ENCODE measurements at regions not wholly inside any gene's neighbourhood (a gene's known extent, or its start where the extent isn't known, plus 50 kb on each side); places are given as distances from the start of the nearest gene placed in this dataset. TPM values are rescaled to one million over a fixed set of nuclear protein-coding genes. Genes with fewer than 3 reads are reported as not detected.

DNA sequence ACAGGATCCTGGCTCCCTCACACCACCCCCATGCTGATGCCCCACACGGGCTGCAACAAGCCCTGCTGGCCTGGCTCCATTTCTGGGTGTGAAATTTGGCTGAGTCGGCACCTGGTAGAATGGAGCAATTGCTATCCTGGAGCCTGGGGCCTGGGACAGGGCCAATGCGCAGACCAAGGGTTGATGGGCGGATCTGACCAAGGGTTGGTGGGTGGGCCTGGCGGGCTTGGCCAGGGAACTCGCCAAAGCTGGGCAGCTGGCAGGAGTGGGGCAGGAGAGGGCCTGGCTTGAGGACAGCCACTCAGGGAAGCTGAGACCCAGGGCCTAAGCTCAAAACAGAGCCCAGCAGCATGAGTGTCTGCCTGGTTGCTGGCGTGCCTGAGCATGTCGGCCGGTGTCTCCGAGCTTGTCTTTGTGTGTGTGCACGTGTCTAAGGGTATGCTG is 70.9 kb upstream of the POU3F1 start:
- no peak for DNase-seq (ENCODE audit: low spot score)

DNA sequence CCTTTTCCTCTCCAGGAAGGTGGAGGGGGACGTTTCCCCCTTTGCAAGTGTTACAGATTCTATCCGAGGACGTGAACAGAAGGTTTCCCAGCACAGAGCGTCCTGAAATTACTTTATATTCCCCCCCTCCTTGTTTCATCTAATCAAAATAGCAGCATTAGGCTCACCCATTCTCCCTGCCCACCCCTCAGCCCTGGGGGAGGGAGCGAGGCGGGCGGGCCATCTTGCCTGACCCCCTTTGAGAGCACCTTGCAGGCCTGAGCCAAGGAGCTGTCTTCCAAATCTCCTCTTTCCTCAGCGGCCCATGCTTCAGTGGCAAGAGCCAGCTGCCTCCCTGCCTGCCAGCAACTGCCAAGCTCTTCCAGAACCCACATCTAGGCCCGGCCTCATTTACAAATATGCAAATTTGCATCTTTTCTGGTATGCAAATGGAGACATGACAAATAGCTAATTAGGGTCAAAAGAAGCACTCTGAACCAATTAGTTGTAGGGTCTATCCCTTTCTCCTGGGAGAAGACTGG is 69.1 kb upstream of the POU3F1 start:
- DNase-seq (ENCODE audit: low spot score) = no peak

DNA sequence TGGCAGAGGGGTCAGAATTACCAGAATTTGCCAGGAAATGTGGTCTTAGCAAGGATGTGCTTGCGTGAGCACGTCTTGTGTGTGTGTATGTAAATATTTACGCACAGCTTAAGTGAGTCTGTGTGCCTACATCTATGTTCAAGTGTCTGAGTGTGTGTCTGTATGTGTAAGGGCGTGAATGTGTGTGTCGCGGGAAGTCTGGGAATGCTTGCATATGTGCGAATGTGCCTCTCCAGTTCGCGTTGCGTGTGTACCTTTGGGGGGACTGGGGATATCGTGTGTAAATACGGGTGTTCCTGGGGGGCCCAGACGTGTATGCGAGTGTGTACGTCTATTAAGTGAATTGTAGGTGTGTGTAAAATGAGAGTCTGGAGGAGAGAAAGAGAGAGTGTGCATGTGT is 68.6 kb upstream of the POU3F1 start:
- DNase-seq (ENCODE audit: low spot score) = no peak

DNA sequence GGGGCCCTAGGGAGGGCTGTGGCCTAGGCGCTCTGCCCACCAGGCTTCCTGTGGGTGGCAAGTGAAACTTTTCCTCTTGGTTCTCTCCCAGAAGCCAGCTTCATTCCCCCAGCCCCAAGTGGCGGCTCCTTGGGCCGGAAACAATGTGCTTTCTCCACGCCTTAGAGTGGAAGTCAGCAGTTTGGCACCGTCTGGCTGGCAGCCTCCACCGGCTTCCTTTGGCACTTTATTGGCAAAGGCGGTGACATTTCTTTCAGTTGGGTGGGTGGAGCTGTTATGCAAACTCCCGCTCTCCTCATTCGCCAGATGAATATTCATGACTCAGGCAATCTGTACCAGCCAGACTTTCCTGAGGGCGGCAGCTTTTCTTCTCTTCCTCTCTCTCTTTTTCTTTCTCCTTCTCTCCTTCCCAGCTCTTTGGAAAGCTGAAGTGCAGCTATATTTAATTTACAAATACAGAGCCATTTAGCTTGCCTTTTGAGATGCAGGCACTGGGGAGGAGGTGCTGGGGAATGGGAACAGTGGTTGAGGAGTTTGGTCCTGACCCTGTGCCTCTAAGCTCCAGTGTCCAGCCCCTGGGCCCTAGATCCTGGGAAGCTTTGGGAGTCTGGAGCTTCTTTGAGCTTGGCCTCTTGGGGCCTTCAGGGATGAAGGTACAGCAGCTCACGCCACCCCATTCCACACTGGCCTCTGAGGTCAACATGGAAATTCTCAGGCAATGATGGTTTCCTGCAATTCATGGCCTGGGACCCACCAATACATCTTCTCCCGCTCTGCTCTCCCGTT is 67.8 kb upstream of the POU3F1 start:
- DNase-seq (ENCODE audit: low spot score) = no peak

DNA sequence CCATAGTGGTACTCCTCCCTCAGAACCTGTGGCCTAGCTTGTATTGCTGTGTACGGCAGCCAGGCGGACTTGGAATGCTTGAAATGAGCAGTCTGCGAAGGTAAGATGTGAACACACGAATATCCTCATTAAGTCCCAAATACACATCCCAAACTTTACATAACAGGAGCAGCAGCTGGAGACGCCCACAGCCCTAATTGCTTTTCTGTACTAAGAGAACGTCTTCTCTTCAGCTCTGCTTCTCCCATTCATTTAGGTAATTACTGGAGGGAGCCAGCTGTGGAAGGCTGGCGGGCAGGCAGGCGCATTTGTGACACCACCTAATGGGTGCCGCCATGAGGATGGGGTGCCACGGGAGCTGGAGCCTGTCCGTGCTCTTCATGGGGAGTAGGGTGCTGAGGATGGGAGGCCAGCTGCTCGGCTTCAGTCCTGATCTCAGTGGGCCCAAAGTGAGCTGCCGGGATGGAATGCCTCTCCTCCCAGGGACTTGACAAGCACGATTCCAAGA is 66.6 kb upstream of the POU3F1 start:
- DNase-seq (ENCODE audit: low spot score) = no peak

DNA sequence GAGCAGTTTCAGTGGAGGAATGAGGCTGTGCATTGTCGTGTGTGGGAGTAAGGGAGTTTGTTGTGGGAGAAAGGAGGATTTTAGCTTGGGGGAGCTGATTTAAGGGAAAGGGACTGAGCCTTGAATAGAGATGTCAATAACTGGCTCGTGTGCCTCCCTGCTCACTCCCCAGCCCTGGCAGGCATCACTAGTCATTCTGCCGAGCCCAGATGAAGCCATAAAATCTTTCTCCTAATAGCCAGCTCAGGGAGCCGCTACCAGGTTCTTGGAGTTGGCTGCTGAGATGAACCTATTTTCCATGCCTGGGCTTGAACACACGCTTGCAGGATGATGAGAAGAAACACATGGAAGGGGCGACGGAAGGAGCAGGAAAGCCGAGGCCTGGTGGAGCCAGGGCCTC is 65.0 kb upstream of the POU3F1 start:
- no peak for DNase-seq (ENCODE audit: low spot score)

DNA sequence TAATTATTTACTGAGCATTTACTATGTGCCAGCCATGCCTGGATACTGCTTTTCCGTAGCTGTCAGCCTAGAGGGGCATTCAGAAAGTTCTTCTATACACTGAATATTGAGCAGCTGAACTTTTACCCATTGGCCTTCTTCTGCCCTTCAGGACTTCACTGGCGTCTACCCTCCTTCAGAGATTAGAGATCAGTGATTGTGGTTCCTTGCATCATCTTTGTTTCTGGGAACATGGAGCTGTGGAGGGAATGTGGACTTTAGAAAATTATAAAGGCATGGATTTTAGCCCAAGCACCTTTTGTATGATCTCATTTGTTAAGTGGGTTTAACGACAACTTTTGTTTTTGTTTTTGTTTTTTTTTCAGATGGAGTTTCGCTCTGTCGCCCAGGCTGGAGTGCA is 58.7 kb upstream of the POU3F1 start:
- DNase-seq (ENCODE audit: low spot score) = no peak

DNA sequence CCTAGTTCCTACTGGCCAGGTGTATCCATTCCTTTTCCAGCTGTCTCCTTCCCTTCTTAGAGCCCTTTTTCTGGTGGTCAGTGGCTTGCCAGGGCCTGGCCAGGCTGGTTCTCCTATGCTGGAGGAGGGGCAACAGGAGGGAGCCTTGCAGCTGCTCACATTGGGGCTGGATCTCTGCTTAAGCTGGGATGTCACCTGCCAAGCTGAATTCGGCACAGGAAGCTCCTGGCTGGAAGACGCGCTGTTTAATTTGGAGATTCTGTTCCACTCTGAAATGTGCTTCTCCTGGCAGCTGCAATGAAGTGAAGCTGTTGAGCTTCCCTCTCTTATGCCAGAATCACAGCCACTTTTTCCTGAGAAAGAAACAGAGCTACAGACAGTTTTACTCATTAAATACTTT is 56.0 kb upstream of the POU3F1 start:
- DNase-seq (ENCODE audit: low spot score) = no peak

DNA sequence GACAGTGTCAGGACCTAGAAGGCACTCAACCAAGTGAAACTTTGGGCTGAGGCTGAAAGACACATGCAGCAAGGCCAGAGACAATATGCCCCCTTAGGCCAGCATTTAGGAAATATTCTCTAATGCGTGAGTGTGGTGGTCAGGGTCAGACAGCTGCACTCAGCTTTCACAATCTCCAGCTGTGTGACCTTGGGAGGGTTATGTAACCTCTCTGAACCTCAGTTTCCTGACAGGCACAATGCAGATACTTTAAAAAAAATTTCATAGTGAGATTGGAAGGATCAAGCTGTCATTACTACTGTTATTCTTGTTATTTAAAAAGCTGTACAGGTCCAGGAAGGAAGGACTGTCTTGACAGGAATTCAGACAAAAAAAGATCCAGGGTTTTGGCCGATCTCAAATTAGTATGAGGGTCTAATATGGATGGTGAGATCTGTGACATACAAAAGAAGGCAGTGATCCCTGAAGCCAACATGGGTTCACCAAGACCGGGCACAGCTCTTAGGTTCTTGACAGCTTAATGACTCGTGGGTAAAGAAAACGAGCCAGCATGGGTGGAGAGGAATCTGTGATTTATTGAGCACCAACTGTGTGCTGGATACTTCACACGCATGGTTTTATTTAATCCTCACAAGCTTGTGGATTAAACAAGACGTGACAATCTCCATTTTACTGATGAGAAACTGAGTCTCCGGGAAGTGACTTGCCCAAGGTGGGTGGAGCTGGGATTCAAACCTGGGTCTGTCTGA is 54.6 kb upstream of the POU3F1 start:
- no peak for DNase-seq (ENCODE audit: low spot score)

DNA sequence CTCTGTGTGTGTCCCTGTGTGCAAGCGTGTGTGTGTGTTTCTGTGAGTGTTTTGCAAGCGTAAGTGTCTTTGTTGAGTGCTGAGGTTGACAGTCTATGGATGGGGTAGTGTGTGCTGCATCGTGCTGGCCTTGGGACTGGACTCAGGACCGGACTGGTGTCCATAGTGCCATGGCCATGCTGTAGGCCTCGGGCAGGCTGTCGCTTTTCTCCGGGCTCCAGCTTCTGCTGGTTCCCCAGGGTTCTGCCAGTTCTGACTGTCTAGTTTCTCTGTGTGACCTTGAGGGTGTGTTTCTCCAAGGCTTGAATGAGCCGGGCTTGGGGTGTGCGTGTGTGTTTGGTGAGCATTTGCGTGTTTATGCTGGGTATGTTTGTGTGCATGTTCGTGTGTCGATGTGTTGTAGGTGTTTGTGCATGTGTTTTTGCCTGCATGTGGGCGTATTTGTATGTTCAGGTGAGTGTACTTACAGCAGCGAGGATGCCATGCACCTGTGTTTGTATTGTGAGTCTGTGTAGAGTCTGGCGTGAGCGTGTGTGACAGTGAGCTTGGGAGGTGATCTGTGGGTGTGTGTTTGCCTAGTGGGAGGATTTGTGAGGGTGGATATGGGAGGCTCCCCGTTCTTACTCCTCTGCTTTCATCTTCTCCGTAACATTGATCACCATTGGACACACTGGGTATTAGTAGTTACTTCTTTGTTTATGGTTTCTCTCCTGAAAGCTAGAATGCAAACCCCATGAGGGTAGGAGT is 51.7 kb upstream of the POU3F1 start:
- DNase-seq (ENCODE audit: low spot score) = no peak

DNA sequence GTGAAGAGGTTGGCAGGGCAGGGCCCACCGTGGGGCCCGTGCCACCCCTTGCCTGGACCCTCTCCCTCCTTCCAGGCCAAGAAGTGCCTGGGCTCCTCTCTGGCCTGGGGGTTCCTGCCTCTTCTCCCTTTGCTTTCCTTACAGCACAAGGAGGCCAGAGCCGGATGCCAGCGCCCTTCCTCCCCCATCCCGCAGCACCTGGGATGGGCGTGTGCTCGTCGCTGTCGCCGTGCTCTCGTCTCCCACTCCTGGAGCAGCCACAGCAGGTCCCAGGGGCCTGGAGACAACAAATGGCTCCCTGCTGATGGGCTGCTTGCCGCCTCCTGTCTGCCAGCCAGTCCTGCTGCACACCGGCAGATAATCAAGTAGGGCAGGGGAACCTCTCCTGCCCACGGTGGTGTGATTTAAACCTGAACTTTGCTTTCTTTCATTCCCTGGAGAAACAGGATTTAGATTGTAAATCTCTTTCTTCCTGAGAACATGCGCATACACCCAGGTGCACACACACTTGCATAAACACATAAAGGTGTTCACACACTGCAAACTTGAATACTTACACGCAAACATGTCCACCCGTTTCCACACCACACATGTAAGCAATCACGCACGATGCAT is 50.8 kb upstream of the POU3F1 start:
- DNase-seq (ENCODE audit: low spot score) = no peak

Small RNAs in the stretch of these regions (small RNA-seq; reads per million reads assigned to genes)
- gene RNU6-753P = not detected

Data from HT-29 (cell line).